ENCODE measurements at regions not wholly inside any gene's neighbourhood (a gene's known extent, or its start where the extent isn't known, plus 50 kb on each side); places are given as distances from the start of the nearest gene placed in this dataset.

GRCh38 chr16:62657116-62657515, 620.9 kb upstream of the CDH8 start:
- intact Hi-C loops (cut with micrococcal nuclease), result no loop called here
- Mint-ChIP-seq H3K27me3 (ENCODE audit: insufficient read depth) (no peaks in the 10 kb centered on the region), H3K27ac (no peak overlapping the region), H3K36me3 (ENCODE audit: low read depth) (no peaks in the 10 kb centered on the region), H3K4me1 (ENCODE audit: low read depth) (no peaks in the 10 kb centered on the region), H3K9me3 (peaks cover 23% of the 10 kb centered on the region), H3K4me3 (no peak overlapping the region)
- no peak for DNase-seq (ENCODE audit: low spot score)

GRCh38 chr16:62652441-62653120, 616.3 kb upstream of the CDH8 start:
- no peak overlapping the region for H3K4me3 Mint-ChIP-seq
- no peak for DNase-seq (ENCODE audit: low spot score)
- H3K36me3 Mint-ChIP-seq (ENCODE audit: low read depth), result no peaks in the 10 kb centered on the region
- H3K4me1 Mint-ChIP-seq (ENCODE audit: low read depth), result no peaks in the 10 kb centered on the region
- H3K9me3 Mint-ChIP-seq, result peaks cover 13% of the 10 kb centered on the region
- H3K27me3 Mint-ChIP-seq (ENCODE audit: insufficient read depth), result no peaks in the 10 kb centered on the region
- H3K27ac Mint-ChIP-seq, result no peak overlapping the region
- intact Hi-C loops (cut with micrococcal nuclease), result no loop called here

- intact Hi-C loops (cut with micrococcal nuclease), result no loop called here
- no peak for DNase-seq (ENCODE audit: low spot score)
- Mint-ChIP-seq H3K4me3 (no peak overlapping the region), H3K9me3 (peaks cover 19% of the 10 kb centered on the region), H3K27me3 (ENCODE audit: insufficient read depth) (no peaks in the 10 kb centered on the region), H3K36me3 (ENCODE audit: low read depth) (no peaks in the 10 kb centered on the region), H3K27ac (no peak overlapping the region), H3K4me1 (ENCODE audit: low read depth) (no peaks in the 10 kb centered on the region)
Observed at GRCh38 chr16:62648256-62648655, 612.0 kb upstream of the CDH8 start.

- no peak overlapping the region for H3K27ac Mint-ChIP-seq
- no peak overlapping the region for H3K4me3 Mint-ChIP-seq
- H3K9me3 Mint-ChIP-seq, result peaks cover 15% of the 10 kb centered on the region
Observed at GRCh38 chr16:62644030-62644812, 608.0 kb upstream of the CDH8 start.

GRCh38 chr16:62642677-62643076, 606.4 kb upstream of the CDH8 start:
- no peak for DNase-seq (ENCODE audit: low spot score)
- Mint-ChIP-seq H3K9me3 (peaks cover 17% of the 10 kb centered on the region), H3K4me3 (no peak overlapping the region), H3K4me1 (ENCODE audit: low read depth) (no peaks in the 10 kb centered on the region), H3K27me3 (ENCODE audit: insufficient read depth) (no peaks in the 10 kb centered on the region), H3K36me3 (ENCODE audit: low read depth) (no peaks in the 10 kb centered on the region), H3K27ac (no peak overlapping the region)
- intact Hi-C loops (cut with micrococcal nuclease), result no loop called here

More at GRCh38 chr16:62644030-62644812, 608.0 kb upstream of the CDH8 start:
- H3K27me3 Mint-ChIP-seq (ENCODE audit: insufficient read depth), result no peaks in the 10 kb centered on the region
- H3K36me3 Mint-ChIP-seq (ENCODE audit: low read depth), result no peaks in the 10 kb centered on the region
- no peak for DNase-seq (ENCODE audit: low spot score)
- H3K4me1 Mint-ChIP-seq (ENCODE audit: low read depth), result no peaks in the 10 kb centered on the region
- intact Hi-C loops (cut with micrococcal nuclease), result no loop called here

- DNase-seq (ENCODE audit: low spot score), result no peak
- H3K4me1 Mint-ChIP-seq (ENCODE audit: low read depth), result no peaks in the 10 kb centered on the region
- intact Hi-C loops (cut with micrococcal nuclease), result no loop called here
- H3K4me3 Mint-ChIP-seq, result no peak overlapping the region
- peaks cover 18% of the 10 kb centered on the region for H3K9me3 Mint-ChIP-seq
- H3K27me3 Mint-ChIP-seq (ENCODE audit: insufficient read depth), result no peaks in the 10 kb centered on the region
- H3K36me3 Mint-ChIP-seq (ENCODE audit: low read depth), result no peaks in the 10 kb centered on the region
- H3K27ac Mint-ChIP-seq, result no peak overlapping the region
Observed at GRCh38 chr16:62639890-62640289, 603.7 kb upstream of the CDH8 start.

GRCh38 chr16:62638964-62639870, 603.0 kb upstream of the CDH8 start:
- H3K27me3 Mint-ChIP-seq (ENCODE audit: insufficient read depth), result no peaks in the 10 kb centered on the region
- intact Hi-C loops (cut with micrococcal nuclease), result no loop called here
- H3K27ac Mint-ChIP-seq, result no peak overlapping the region
- no peaks in the 10 kb centered on the region for H3K36me3 Mint-ChIP-seq (ENCODE audit: low read depth)
- no peak overlapping the region for H3K4me3 Mint-ChIP-seq
- no peak for DNase-seq (ENCODE audit: low spot score)
- H3K4me1 Mint-ChIP-seq (ENCODE audit: low read depth), result no peaks in the 10 kb centered on the region
- H3K9me3 Mint-ChIP-seq, result peaks cover 17% of the 10 kb centered on the region

- Mint-ChIP-seq H3K27ac (no peak overlapping the region), H3K27me3 (ENCODE audit: insufficient read depth) (no peaks in the 10 kb centered on the region), H3K9me3 (peaks cover 20% of the 10 kb centered on the region), H3K36me3 (ENCODE audit: low read depth) (no peaks in the 10 kb centered on the region), H3K4me3 (no peak overlapping the region), H3K4me1 (ENCODE audit: low read depth) (no peaks in the 10 kb centered on the region)
- DNase-seq (ENCODE audit: low spot score), result no peak
- intact Hi-C loops (cut with micrococcal nuclease), result no loop called here
Observed at GRCh38 chr16:62638324-62638911, 602.2 kb upstream of the CDH8 start.

- intact Hi-C loops (cut with micrococcal nuclease), result no loop called here
- H3K4me1 Mint-ChIP-seq (ENCODE audit: low read depth), result no peaks in the 10 kb centered on the region
- no peaks in the 10 kb centered on the region for H3K27me3 Mint-ChIP-seq (ENCODE audit: insufficient read depth)
- no peaks in the 10 kb centered on the region for H3K36me3 Mint-ChIP-seq (ENCODE audit: low read depth)
- DNase-seq (ENCODE audit: low spot score), result no peak
- no peak overlapping the region for H3K4me3 Mint-ChIP-seq
- no peak overlapping the region for H3K27ac Mint-ChIP-seq
- H3K9me3 Mint-ChIP-seq, result peaks cover 9% of the 10 kb centered on the region
Observed at GRCh38 chr16:62625326-62625725, 589.1 kb upstream of the CDH8 start.

- H3K4me3 Mint-ChIP-seq, result no peak overlapping the region
- no peaks in the 10 kb centered on the region for H3K27me3 Mint-ChIP-seq (ENCODE audit: insufficient read depth)
- DNase-seq (ENCODE audit: low spot score), result no peak
- no peak overlapping the region for H3K27ac Mint-ChIP-seq
- peaks cover 31% of the 10 kb centered on the region for H3K9me3 Mint-ChIP-seq
- intact Hi-C loops (cut with micrococcal nuclease), result no loop called here
- H3K36me3 Mint-ChIP-seq (ENCODE audit: low read depth), result no peaks in the 10 kb centered on the region
- H3K4me1 Mint-ChIP-seq (ENCODE audit: low read depth), result no peaks in the 10 kb centered on the region
Observed at GRCh38 chr16:62620275-62620674, 584.0 kb upstream of the CDH8 start.

GRCh38 chr16:62615526-62615925, 579.3 kb upstream of the CDH8 start:
- DNase-seq (ENCODE audit: low spot score), result no peak
- H3K9me3 Mint-ChIP-seq, result peaks cover 35% of the 10 kb centered on the region
- H3K27me3 Mint-ChIP-seq (ENCODE audit: insufficient read depth), result no peaks in the 10 kb centered on the region
- no peak overlapping the region for H3K4me3 Mint-ChIP-seq
- no peak overlapping the region for H3K27ac Mint-ChIP-seq
- H3K4me1 Mint-ChIP-seq (ENCODE audit: low read depth), result no peaks in the 10 kb centered on the region
- H3K36me3 Mint-ChIP-seq (ENCODE audit: low read depth), result no peaks in the 10 kb centered on the region
- intact Hi-C loops (cut with micrococcal nuclease), result no loop called here

GRCh38 chr16:62610291-62610690, 574.1 kb upstream of the CDH8 start:
- Mint-ChIP-seq H3K36me3 (ENCODE audit: low read depth) (no peaks in the 10 kb centered on the region), H3K27me3 (ENCODE audit: insufficient read depth) (no peaks in the 10 kb centered on the region), H3K4me3 (no peak overlapping the region), H3K4me1 (ENCODE audit: low read depth) (no peaks in the 10 kb centered on the region), H3K9me3 (peaks cover 34% of the 10 kb centered on the region), H3K27ac (no peak overlapping the region)
- no peak for DNase-seq (ENCODE audit: low spot score)
- intact Hi-C loops (cut with micrococcal nuclease), result no loop called here
